ENCODE measurements at regions not wholly inside any gene's neighbourhood (a gene's known extent, or its start where the extent isn't known, plus 50 kb on each side); places are given as distances from the start of the nearest gene placed in this dataset.

DNA sequence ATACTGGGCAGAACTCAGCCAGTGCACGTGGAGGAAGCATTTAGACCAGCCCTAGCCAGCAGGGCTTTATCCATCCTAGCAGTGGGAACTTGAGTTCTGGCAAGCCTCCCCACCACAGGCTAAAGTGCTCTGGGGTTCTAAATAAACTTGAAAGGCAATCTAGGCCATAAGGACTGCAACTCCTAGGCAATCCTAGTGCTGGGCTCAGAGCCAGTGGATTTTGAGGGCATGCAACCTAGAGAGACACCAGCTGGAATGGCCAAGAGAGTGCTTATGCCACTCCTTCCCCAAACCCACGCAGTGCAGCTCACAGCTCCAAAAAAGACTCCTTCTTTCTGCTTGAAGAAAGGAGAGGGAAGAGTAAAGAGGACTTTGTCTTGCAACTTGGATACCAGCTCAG, 70.5 kb upstream of the APOBEC4 start:
- Histone ChIP-seq H3K4me2 (ENCODE audit: insufficient read depth, insufficient read length, low read length) (no peak overlapping the region), H2BK5ac (ENCODE audit: insufficient read length, low read length) (no peak overlapping the region), H3K9ac (ENCODE audit: extremely low read depth, insufficient read length, low read length) (no peak overlapping the region), H3K27me3 (ENCODE audit: insufficient read depth, low read length) (no peaks in the 10 kb centered on the region), H2BK12ac (ENCODE audit: insufficient read length, low read depth, low read length) (no peak overlapping the region), H2BK120ac (ENCODE audit: low read depth, low read length, poor library complexity, severe bottlenecking) (no peak overlapping the region), H4K8ac (replicated peaks; ENCODE audit: insufficient read length, low read depth, low read length) (no peak overlapping the region), H2AK5ac (ENCODE audit: insufficient read length, low read length) (no peak overlapping the region), H2BK20ac (ENCODE audit: low read depth, low read length, poor library complexity, severe bottlenecking) (no peak overlapping the region), H4K20me1 (ENCODE audit: control insufficient read depth, insufficient read depth, insufficient read length) (no peaks in the 10 kb centered on the region), H3K79me2 (ENCODE audit: insufficient read depth, low read length) (no peaks in the 10 kb centered on the region), H4K5ac (ENCODE audit: insufficient read length, low read depth, low read length) (no peak overlapping the region), H3K18ac (ENCODE audit: insufficient read length, low read depth, low read length) (no peak overlapping the region), H3K79me1 (ENCODE audit: insufficient read depth, low read depth, low read length, poor library complexity, severe bottlenecking) (no peaks in the 10 kb centered on the region), H2AFZ (ENCODE audit: low read length) (no peak overlapping the region), H3K56ac (ENCODE audit: insufficient read length, low read depth, low read length) (no peak overlapping the region), H4K91ac (ENCODE audit: insufficient read length, low read depth, low read length) (no peak overlapping the region), H3T11ph (ENCODE audit: low read length) (no peak overlapping the region), H3K27ac (ENCODE audit: insufficient read length, low read depth, low read length) (no peak overlapping the region), H3K4ac (ENCODE audit: low read depth, low read length) (no peak overlapping the region), H2BK15ac (ENCODE audit: low read depth, low read length) (no peak overlapping the region), H3K23me2 (ENCODE audit: insufficient read length, low read depth, low read length, poor library complexity, severe bottlenecking) (no peaks in the 10 kb centered on the region), H3K23ac (ENCODE audit: insufficient read length, low read depth, low read length) (no peak overlapping the region), H3K9me3 (ENCODE audit: control insufficient read depth, low read depth, low read length) (no peaks in the 10 kb centered on the region), H3K4me1 (ENCODE audit: insufficient read depth, low read length) (peaks cover 3% of the 10 kb centered on the region; the same call in 1 of the 2 replicates), H3K14ac (ENCODE audit: insufficient read depth, low read length) (no peak overlapping the region)
- no peaks in the 10 kb centered on the region for H3K9me3 Mint-ChIP-seq
- no peak overlapping the region for H3K27ac Mint-ChIP-seq
- H3K4me1 Mint-ChIP-seq, result peaks cover 4 to 5% of the 10 kb centered on the region in 2 experiments; a peak in 3 of 4 replicates
- TF ChIP-seq, protein P1, sequence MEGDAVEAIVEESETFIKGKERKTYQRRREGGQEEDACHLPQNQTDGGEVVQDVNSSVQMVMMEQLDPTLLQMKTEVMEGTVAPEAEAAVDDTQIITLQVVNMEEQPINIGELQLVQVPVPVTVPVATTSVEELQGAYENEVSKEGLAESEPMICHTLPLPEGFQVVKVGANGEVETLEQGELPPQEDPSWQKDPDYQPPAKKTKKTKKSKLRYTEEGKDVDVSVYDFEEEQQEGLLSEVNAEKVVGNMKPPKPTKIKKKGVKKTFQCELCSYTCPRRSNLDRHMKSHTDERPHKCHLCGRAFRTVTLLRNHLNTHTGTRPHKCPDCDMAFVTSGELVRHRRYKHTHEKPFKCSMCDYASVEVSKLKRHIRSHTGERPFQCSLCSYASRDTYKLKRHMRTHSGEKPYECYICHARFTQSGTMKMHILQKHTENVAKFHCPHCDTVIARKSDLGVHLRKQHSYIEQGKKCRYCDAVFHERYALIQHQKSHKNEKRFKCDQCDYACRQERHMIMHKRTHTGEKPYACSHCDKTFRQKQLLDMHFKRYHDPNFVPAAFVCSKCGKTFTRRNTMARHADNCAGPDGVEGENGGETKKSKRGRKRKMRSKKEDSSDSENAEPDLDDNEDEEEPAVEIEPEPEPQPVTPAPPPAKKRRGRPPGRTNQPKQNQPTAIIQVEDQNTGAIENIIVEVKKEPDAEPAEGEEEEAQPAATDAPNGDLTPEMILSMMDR (conservative IDR thresholded peaks at IDR 0.05), result no peak
- WGBS (ENCODE audit: extremely low coverage, insufficient read length, low lambda C conversion rate), result no CpG with 5 or more reads among the region's 2 CpGs
- no peaks in the 10 kb centered on the region; the same call in 1 of the 2 replicates for H3K27me3 Mint-ChIP-seq (ENCODE audit: low read depth)
- no peaks in the 10 kb centered on the region for H3K36me3 Mint-ChIP-seq (ENCODE audit: insufficient read depth in 1 of 3, low read depth in 3 of 3)
- H3K4me3 Mint-ChIP-seq, result no peak overlapping the region
- DNase-seq, result no peak
